Activated T-cell treated with anti-CD3 and anti-CD28 coated beads for 1 hour (primary cell): ENCODE measurements at regions not wholly inside any gene's neighbourhood (a gene's known extent, or its start where the extent isn't known, plus 50 kb on each side); places are given as distances from the start of the nearest gene placed in this dataset.
"Not testable (repeated sequence)": the region's sequence is repeated elsewhere in the genome, so short reads cannot be mapped to it uniquely, and the experiment has no call there.

Experiments used
- DNase-seq: peaks from one replicate; pipeline ENCODE4 v3.0.0-alpha.2; 2020; ENCODE audit warnings: low read depth

- not testable (repeated sequence) for DNase-seq
Observed at GRCh38 chr2:87679950-87680349, 67.9 kb upstream of the PLGLB2 start.

GRCh38 chr2:87680691-87681090, 67.2 kb upstream of the PLGLB2 start:
- DNase-seq = not testable (repeated sequence)

- DNase-seq = not testable (repeated sequence)
Observed at GRCh38 chr2:87683451-87683850, 64.4 kb upstream of the PLGLB2 start.

- DNase-seq = not testable (repeated sequence)
Observed at GRCh38 chr2:87683961-87684360, 63.9 kb upstream of the PLGLB2 start.

GRCh38 chr2:87685558-87685957, 62.3 kb upstream of the PLGLB2 start:
- DNase-seq = not testable (repeated sequence)

GRCh38 chr2:87686873-87687549, 60.9 kb upstream of the PLGLB2 start:
- not testable (repeated sequence) for DNase-seq

GRCh38 chr2:87687550-87688270, 60.2 kb upstream of the PLGLB2 start:
- DNase-seq = not testable (repeated sequence)

- not testable (repeated sequence) for DNase-seq
Observed at GRCh38 chr2:87691899-87692592, 55.8 kb upstream of the PLGLB2 start.

- DNase-seq = not testable (repeated sequence)
Observed at GRCh38 chr2:87692914-87693313, 55.0 kb upstream of the PLGLB2 start.

GRCh38 chr2:87693882-87694281, 54.0 kb upstream of the PLGLB2 start:
- DNase-seq = not testable (repeated sequence)

GRCh38 chr2:87695596-87696323, 52.1 kb upstream of the PLGLB2 start:
- DNase-seq = not testable (repeated sequence)
